NB4 (cell line): ENCODE measurements at regions not wholly inside any gene's neighbourhood (a gene's known extent, or its start where the extent isn't known, plus 50 kb on each side); places are given as distances from the start of the nearest gene placed in this dataset.

Source experiments
- CTCF ChIP-seq: IDR thresholded peaks from one replicate; pipeline ENCODE4 v1.5.1; 2012; ENCODE audit warnings: low read depth, low read length
- MYC ChIP-seq: IDR thresholded peaks from 2 replicates; pipeline ENCODE4 v1.6.1; 2011; ENCODE audit warnings: low read depth, low read length
- POLR2A ChIP-seq: IDR thresholded peaks from 2 replicates; pipeline ENCODE4 v1.6.1; 2011; ENCODE audit warnings: mild to moderate bottlenecking; ENCODE audit not compliant: insufficient read length; ENCODE audit errors: extremely low read depth

GRCh38 chr20:41783423-41784208 lies 165.4 kb upstream of the CHD6 start:
- no peak for TF ChIP-seq CTCF
- TF ChIP-seq POLR2A, result no peak
- no peak for TF ChIP-seq MYC
